PC-9 (cell line): ENCODE measurements at regions not wholly inside any gene's neighbourhood (a gene's known extent, or its start where the extent isn't known, plus 50 kb on each side); places are given as distances from the start of the nearest gene placed in this dataset.

Experiments used
- BruUV-seq: library from RNA; stranded (reverse); fragments of 400-500 nt; replicated peaks from 2 replicates; lab custom pipeline; 2021; lab: Mats Ljungman, UMichigan
- CTCF ChIA-PET: fragments of 300-600 bp; sonication (Branson Sonifier 250); formaldehyde crosslinking; loops from one replicate; lab custom pipeline; 2022; ENCODE audit warnings: antibody characterized with exemption; lab: Charles Lee
- POLR2A ChIA-PET: fragments of 300-600 bp; sonication (Branson Sonifier 250); formaldehyde crosslinking; loops from one replicate; lab custom pipeline; 2022; ENCODE audit warnings: antibody characterized with exemption; ENCODE audit not compliant: unreplicated experiment; lab: Charles Lee
- DNase-seq, 2 experiments: peaks; one replicate each; pipeline versions ENCODE4 v3.0.0 to v3.0.0-alpha.2; 2015 to 2022; ENCODE audit warnings: mixed read lengths in 1 of 2
- H2AFZ ChIP-seq: fragments of 200-600 bp; sonication (generic); 2 replicates; pipeline ENCODE4 v1.8.1; 2017; ENCODE audit warnings: antibody characterized with exemption
- H3F3A ChIP-seq: fragments of 200-600 bp; sonication (generic); 2 replicates; pipeline ENCODE4 v1.8.1; 2017; ENCODE audit warnings: antibody characterized with exemption, mild to moderate bottlenecking, low read depth; ENCODE audit not compliant: insufficient read depth
- H3K27ac ChIP-seq: fragments of 200-600 bp; sonication (generic); 2 replicates; pipeline ENCODE4 v1.6.1; 2016; ENCODE audit warnings: mixed run types
- H3K27me3 ChIP-seq: fragments of 200-600 bp; sonication (generic); 2 replicates; pipeline ENCODE4 v1.6.1; 2016; ENCODE audit warnings: low read depth, mixed run types; ENCODE audit not compliant: insufficient read depth
- H3K36me3 ChIP-seq: fragments of 200-600 bp; sonication (generic); 2 replicates; pipeline ENCODE4 v1.6.1; 2016; ENCODE audit warnings: low read depth, mixed run types
- H3K4me1 ChIP-seq: fragments of 200-600 bp; sonication (generic); replicated peaks from 2 replicates; pipeline ENCODE4 v1.6.1; 2016; ENCODE audit warnings: mixed run types; ENCODE audit not compliant: insufficient read depth
- H3K4me2 ChIP-seq: fragments of 200-600 bp; sonication (generic); 2 replicates; pipeline ENCODE4 v1.6.1; 2017; ENCODE audit warnings: mixed run types
- H3K4me3 ChIP-seq: fragments of 200-600 bp; sonication (generic); 2 replicates; pipeline ENCODE4 v1.6.1; 2016; ENCODE audit warnings: mixed run types
- H3K79me2 ChIP-seq: fragments of 200-600 bp; sonication (generic); 2 replicates; pipeline ENCODE4 v1.6.1; 2017; ENCODE audit warnings: low read depth, mixed run types
- H3K9me2 ChIP-seq: fragments of 200-600 bp; sonication (generic); 2 replicates; pipeline ENCODE4 v1.8.1; 2017; ENCODE audit warnings: mild to moderate bottlenecking; ENCODE audit not compliant: insufficient read depth
- H3K9me3 ChIP-seq: fragments of 200-600 bp; sonication (generic); 2 replicates; pipeline ENCODE4 v1.8.1; 2016; ENCODE audit warnings: low read depth; ENCODE audit not compliant: insufficient read depth
- H4K20me1 ChIP-seq: fragments of 200-600 bp; sonication (generic); 2 replicates; pipeline ENCODE4 v1.8.1; 2017; ENCODE audit not compliant: insufficient read depth
- CTCF ChIP-seq: fragments of 200-600 bp; sonication (generic); conservative IDR thresholded peaks from 2 replicates; pipeline ENCODE4 v1.6.1; 2017; ENCODE audit warnings: mixed run types, antibody characterized with exemption, mild to moderate bottlenecking, moderate library complexity
- EZH2 ChIP-seq: fragments of 200-600 bp; sonication (generic); IDR thresholded peaks from 2 replicates; pipeline ENCODE4 v1.8.0; 2017; ENCODE audit warnings: antibody characterized with exemption, low read depth
- intact Hi-C: fragments of 100-400 bp; cut with micrococcal nuclease; formaldehyde crosslinking; loops from one replicate; pipeline ENCODE4 v1.10.0; 2022; ENCODE audit not compliant: unreplicated experiment

GRCh38 chr5:89712134-89712700 lies 697.3 kb downstream of the CETN3 start:
- Histone ChIP-seq H3K4me2 (no peak overlapping the region), H3K9me3 (no peaks in the 10 kb centered on the region), H3K27ac (no peak overlapping the region), H2AFZ (no peak overlapping the region), H3F3A (no peaks in the 10 kb centered on the region), H3K4me3 (no peak overlapping the region), H3K4me1 (no peaks in the 10 kb centered on the region), H4K20me1 (no peaks in the 10 kb centered on the region), H3K79me2 (no peaks in the 10 kb centered on the region), H3K27me3 (no peaks in the 10 kb centered on the region), H3K36me3 (no peaks in the 10 kb centered on the region), H3K9me2 (no peaks in the 10 kb centered on the region)
- CTCF ChIA-PET: no interaction called here
- intact Hi-C loops: no loop called here
- BruUV-seq: no TSS peak
- DNase-seq: no peak
- TF ChIP-seq EZH2 (no peak), CTCF (no peak)
- POLR2A ChIA-PET: no interaction called here

- Histone ChIP-seq H3K27me3 (no peaks in the 10 kb centered on the region), H3K9me2 (no peaks in the 10 kb centered on the region), H3F3A (no peaks in the 10 kb centered on the region), H3K4me3 (no peak overlapping the region), H3K27ac (no peak overlapping the region), H2AFZ (no peak overlapping the region), H4K20me1 (no peaks in the 10 kb centered on the region), H3K9me3 (no peaks in the 10 kb centered on the region), H3K4me1 (no peaks in the 10 kb centered on the region), H3K4me2 (no peak overlapping the region), H3K79me2 (no peaks in the 10 kb centered on the region), H3K36me3 (no peaks in the 10 kb centered on the region)
- POLR2A ChIA-PET: no interaction called here
- intact Hi-C loops: no loop called here
- CTCF ChIA-PET: no interaction called here
- no peak for TF ChIP-seq EZH2
- no peak for TF ChIP-seq CTCF
- no peak for DNase-seq
- BruUV-seq: no TSS peak
Measured at GRCh38 chr5:89711526-89711925, 698.0 kb downstream of the CETN3 start.

GRCh38 chr5:89710006-89710405 lies 699.5 kb downstream of the CETN3 start:
- no peak overlapping the region for H3K4me3 ChIP-seq
- DNase-seq: no peak
- H3K9me3 ChIP-seq: no peaks in the 10 kb centered on the region
- ChIA-PET POLR2A (no interaction called here), CTCF (no interaction called here)
- no peaks in the 10 kb centered on the region for H3K27me3 ChIP-seq
- H2AFZ ChIP-seq: no peak overlapping the region
- H3K4me2 ChIP-seq: no peak overlapping the region
- BruUV-seq: no TSS peak
- H3K4me1 ChIP-seq: no peaks in the 10 kb centered on the region
- H3F3A ChIP-seq: no peaks in the 10 kb centered on the region
- no peaks in the 10 kb centered on the region for H3K9me2 ChIP-seq
- no peaks in the 10 kb centered on the region for H3K36me3 ChIP-seq
- no peak for TF ChIP-seq EZH2
- TF ChIP-seq CTCF: no peak
- no peak overlapping the region for H3K27ac ChIP-seq
- no peaks in the 10 kb centered on the region for H3K79me2 ChIP-seq
- H4K20me1 ChIP-seq: no peaks in the 10 kb centered on the region
- intact Hi-C loops: no loop called here
